ENCODE measurements at regions not wholly inside any gene's neighbourhood (a gene's known extent, or its start where the extent isn't known, plus 50 kb on each side); places are given as distances from the start of the nearest gene placed in this dataset.

DNA sequence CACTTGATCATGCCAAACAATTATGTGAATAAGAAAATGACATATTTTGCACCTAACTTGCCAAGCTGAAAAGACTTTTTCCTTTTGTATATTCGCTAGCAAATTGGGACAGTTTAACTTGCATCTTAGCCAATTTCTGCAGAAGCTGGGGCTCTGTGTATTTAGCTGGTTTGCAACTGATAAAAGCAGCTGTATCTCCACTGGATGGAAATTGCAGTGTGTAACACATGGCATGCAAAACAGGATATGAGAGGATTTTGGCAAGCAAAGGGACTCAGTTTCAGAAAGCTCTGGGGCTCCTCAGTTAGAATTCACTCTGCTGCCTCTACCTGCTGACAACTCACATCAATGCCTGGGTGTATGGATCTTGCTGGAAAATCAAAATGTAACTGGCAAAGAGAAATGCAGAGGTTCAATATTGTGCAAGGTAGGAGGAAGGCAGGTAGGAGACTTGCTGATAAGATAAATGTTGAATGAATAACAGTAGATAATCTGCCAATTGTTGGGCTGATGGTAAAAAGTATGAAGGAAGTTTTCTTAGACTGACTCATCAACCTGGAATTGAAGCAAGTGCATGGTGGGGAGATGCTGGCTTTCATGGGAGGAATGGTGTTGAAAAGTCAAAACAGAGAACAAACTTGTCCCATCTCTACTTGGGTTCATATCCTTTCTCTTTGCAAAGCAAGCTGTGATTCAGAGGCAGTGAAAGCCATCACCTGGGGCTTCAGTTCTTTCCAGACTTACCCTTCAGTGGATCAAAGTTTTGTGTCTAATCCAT lies 546.9 kb upstream of the AMELY start:
- no peaks in the 10 kb centered on the region for H3K36me3 Mint-ChIP-seq (ENCODE audit: low read depth)
- H3K27me3 Mint-ChIP-seq: no peaks in the 10 kb centered on the region
- POLR2A ChIA-PET: no interaction called here
- H3K9me3 Mint-ChIP-seq: peaks cover 3% of the 10 kb centered on the region
- H3K4me1 Mint-ChIP-seq: no peaks in the 10 kb centered on the region
- no peak overlapping the region for H3K27ac Mint-ChIP-seq
- no peak overlapping the region for H3K4me3 Mint-ChIP-seq
- DNase-seq: no peak
- CTCF ChIA-PET: no interaction called here

GRCh38 chrY:7457286-7458015 lies 545.9 kb upstream of the AMELY start:
- Mint-ChIP-seq H3K4me3 (no peak overlapping the region), H3K27ac (no peak overlapping the region), H3K4me1 (no peaks in the 10 kb centered on the region), H3K9me3 (peaks cover 3% of the 10 kb centered on the region), H3K27me3 (peaks cover 3% of the 10 kb centered on the region), H3K36me3 (ENCODE audit: low read depth) (no peaks in the 10 kb centered on the region)
- POLR2A ChIA-PET: no interaction called here
- CTCF ChIA-PET: no interaction called here
- DNase-seq: no peak

DNA sequence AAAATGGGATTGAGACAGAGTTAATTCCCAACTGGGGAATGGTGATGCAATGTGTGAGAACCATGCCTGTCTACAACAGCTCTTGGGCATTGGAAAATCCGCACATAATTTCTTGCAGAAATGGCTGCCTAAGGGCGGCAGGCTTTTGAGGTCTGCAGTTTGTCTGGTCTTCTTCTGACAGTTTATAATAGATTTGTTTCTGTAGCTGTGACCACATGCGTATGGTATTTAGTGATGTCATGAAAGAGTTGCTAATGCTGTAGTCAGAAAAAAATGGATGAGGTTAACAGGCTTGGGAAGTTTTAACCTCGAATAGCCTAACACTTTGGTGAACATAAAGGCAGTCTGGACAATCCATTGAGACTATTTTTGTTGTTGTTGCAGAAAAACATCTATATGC lies 544.1 kb upstream of the AMELY start:
- H3K4me3 Mint-ChIP-seq: no peak overlapping the region
- ChIA-PET POLR2A (no interaction called here), CTCF (no interaction called here)
- H3K4me1 Mint-ChIP-seq: no peaks in the 10 kb centered on the region
- H3K36me3 Mint-ChIP-seq (ENCODE audit: low read depth): no peaks in the 10 kb centered on the region
- H3K27me3 Mint-ChIP-seq: peaks cover 3% of the 10 kb centered on the region
- no peak overlapping the region for H3K27ac Mint-ChIP-seq
- DNase-seq: no peak
- peaks cover 3% of the 10 kb centered on the region for H3K9me3 Mint-ChIP-seq

GRCh38 chrY:7453336-7453735 lies 541.8 kb upstream of the AMELY start:
- Mint-ChIP-seq H3K27me3 (peaks cover 3% of the 10 kb centered on the region), H3K4me1 (no peaks in the 10 kb centered on the region), H3K4me3 (no peak overlapping the region), H3K9me3 (no peaks in the 10 kb centered on the region), H3K27ac (no peak overlapping the region), H3K36me3 (ENCODE audit: low read depth) (no peaks in the 10 kb centered on the region)
- ChIA-PET POLR2A (no interaction called here), CTCF (no interaction called here)
- DNase-seq: no peak

- Mint-ChIP-seq H3K4me1 (no peaks in the 10 kb centered on the region), H3K36me3 (ENCODE audit: low read depth) (no peaks in the 10 kb centered on the region), H3K27ac (no peak overlapping the region), H3K27me3 (peaks cover 3% of the 10 kb centered on the region), H3K9me3 (no peaks in the 10 kb centered on the region), H3K4me3 (no peak overlapping the region)
- POLR2A ChIA-PET: no interaction called here
- CTCF ChIA-PET: no interaction called here
- no peak for DNase-seq
These were observed 540.7 kb upstream of the AMELY start for GRCh38 chrY:7452246-7452645.

DNA sequence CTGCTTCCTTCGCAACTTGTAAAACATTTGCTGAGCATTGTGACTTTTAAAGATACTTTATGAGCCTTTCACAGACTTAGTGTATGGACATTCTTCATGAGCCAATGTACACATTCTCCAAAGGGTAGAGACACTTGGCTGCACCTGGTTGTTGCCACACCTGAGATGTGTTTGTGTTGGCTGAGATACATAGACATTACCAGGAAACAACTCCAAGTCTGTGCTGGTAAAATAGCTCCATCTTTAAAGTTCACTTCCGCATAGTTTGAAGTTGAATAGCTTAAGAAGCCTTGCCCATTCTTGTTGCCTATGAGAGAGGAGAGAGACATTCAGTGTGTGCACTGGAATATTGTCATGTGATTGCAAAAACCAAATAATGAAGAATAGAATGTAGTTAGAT lies 538.3 kb upstream of the AMELY start:
- no peak overlapping the region for H3K27ac Mint-ChIP-seq
- peaks cover 3% of the 10 kb centered on the region for H3K27me3 Mint-ChIP-seq
- no peaks in the 10 kb centered on the region for H3K9me3 Mint-ChIP-seq
- no peak overlapping the region for H3K4me3 Mint-ChIP-seq
- no peaks in the 10 kb centered on the region for H3K36me3 Mint-ChIP-seq (ENCODE audit: low read depth)
- H3K4me1 Mint-ChIP-seq: no peaks in the 10 kb centered on the region
- ChIA-PET CTCF (no interaction called here), POLR2A (no interaction called here)
- DNase-seq: no peak

DNA sequence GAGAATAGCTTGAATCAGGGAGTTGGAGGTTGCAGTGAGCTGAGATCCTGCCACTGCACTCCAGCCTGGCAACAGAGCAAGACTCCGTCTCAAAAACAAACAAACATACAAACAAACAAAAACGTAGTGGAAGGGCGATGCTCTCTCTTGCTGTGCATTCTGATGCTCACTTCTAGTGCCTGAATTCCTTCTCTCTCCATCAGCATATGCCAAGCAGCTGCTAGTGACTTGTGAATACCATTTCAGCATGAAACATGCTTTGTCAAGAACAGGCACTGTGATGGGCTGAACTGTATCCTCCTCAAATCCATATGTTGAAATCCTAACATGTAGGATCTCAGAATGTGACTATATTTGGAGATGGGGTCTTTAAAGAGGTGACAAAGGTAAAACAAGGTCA lies 537.1 kb upstream of the AMELY start:
- ChIA-PET POLR2A (no interaction called here), CTCF (no interaction called here)
- no peaks in the 10 kb centered on the region for H3K36me3 Mint-ChIP-seq (ENCODE audit: low read depth)
- H3K27ac Mint-ChIP-seq: no peak overlapping the region
- no peaks in the 10 kb centered on the region for H3K9me3 Mint-ChIP-seq
- no peak for DNase-seq
- H3K4me1 Mint-ChIP-seq: no peaks in the 10 kb centered on the region
- H3K4me3 Mint-ChIP-seq: no peak overlapping the region
- H3K27me3 Mint-ChIP-seq: peaks cover 3% of the 10 kb centered on the region

- no peak overlapping the region for H3K4me3 Mint-ChIP-seq
- POLR2A ChIA-PET: no interaction called here
- no peak overlapping the region for H3K27ac Mint-ChIP-seq
- H3K4me1 Mint-ChIP-seq: no peaks in the 10 kb centered on the region
- H3K36me3 Mint-ChIP-seq (ENCODE audit: low read depth): no peaks in the 10 kb centered on the region
- H3K27me3 Mint-ChIP-seq: peaks cover 3% of the 10 kb centered on the region
- no peak for DNase-seq
- no peaks in the 10 kb centered on the region for H3K9me3 Mint-ChIP-seq
- CTCF ChIA-PET: no interaction called here
These were observed 536.4 kb upstream of the AMELY start for GRCh38 chrY:7447881-7448516.

- DNase-seq: no peak
- Mint-ChIP-seq H3K36me3 (ENCODE audit: low read depth) (no peaks in the 10 kb centered on the region), H3K27ac (no peak overlapping the region), H3K9me3 (no peaks in the 10 kb centered on the region), H3K27me3 (no peaks in the 10 kb centered on the region), H3K4me3 (no peak overlapping the region), H3K4me1 (no peaks in the 10 kb centered on the region)
- POLR2A ChIA-PET: no interaction called here
- CTCF ChIA-PET: no interaction called here
These were observed 532.6 kb upstream of the AMELY start for GRCh38 chrY:7444141-7444540.

GRCh38 chrY:7440796-7441530 lies 529.4 kb upstream of the AMELY start:
- H3K27me3 Mint-ChIP-seq: no peaks in the 10 kb centered on the region
- H3K27ac Mint-ChIP-seq: no peak overlapping the region
- no peaks in the 10 kb centered on the region for H3K4me1 Mint-ChIP-seq
- CTCF ChIA-PET: no interaction called here
- POLR2A ChIA-PET: no interaction called here
- DNase-seq: no peak
- H3K36me3 Mint-ChIP-seq (ENCODE audit: low read depth): no peaks in the 10 kb centered on the region
- H3K9me3 Mint-ChIP-seq: no peaks in the 10 kb centered on the region
- H3K4me3 Mint-ChIP-seq: no peak overlapping the region

GRCh38 chrY:7437086-7437485 lies 525.5 kb upstream of the AMELY start:
- Mint-ChIP-seq H3K9me3 (no peaks in the 10 kb centered on the region), H3K27me3 (no peaks in the 10 kb centered on the region), H3K36me3 (ENCODE audit: low read depth) (no peaks in the 10 kb centered on the region), H3K4me1 (no peaks in the 10 kb centered on the region), H3K27ac (no peak overlapping the region), H3K4me3 (no peak overlapping the region)
- ChIA-PET CTCF (no interaction called here), POLR2A (no interaction called here)
- no peak for DNase-seq

DNA sequence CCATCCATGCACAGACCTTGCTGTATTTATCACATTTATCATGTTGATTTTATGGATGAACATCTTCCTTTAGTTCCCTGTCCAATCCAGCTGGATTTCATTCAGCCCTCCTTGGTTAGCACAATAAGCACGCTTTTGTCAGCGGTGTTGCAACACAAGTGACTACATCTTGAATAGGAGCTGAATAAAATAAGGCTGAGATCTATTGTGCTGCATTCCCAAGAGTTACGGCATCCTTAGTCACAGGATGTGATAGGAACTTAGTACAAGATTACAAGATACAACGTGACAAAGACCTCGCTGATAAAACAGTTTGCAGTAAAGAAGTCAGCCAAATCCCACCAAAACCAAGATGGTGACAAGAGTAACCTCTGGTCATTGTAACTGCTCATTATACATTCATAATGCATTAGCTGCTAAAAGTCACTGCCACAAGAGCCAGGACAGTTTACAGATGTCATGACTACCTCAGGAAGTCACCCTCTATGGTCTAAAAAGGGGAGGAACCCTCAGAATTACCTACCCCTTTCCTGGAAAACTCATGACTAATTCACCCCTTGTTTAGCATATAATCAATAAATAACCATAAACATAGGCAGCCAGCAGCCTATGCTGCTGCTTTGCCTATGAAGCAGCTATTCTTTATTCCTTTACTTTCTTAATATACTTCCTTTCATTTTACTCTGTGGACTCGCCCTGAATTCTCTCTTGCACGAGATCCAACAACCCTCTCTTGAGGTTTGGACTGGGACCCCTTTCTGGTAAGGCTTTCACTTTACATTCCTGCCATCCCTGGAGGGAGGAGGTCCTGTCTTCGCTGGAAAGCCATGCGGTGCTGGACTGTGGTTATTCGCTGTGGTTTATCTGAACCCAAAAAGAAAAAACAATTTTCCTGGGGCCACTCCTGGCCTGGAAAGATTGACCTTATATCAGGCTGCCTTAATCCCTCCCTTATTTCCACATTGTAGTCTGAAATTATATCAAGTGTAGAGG lies 522.6 kb upstream of the AMELY start:
- DNase-seq: no peak
- Mint-ChIP-seq H3K27me3 (no peaks in the 10 kb centered on the region), H3K36me3 (ENCODE audit: low read depth) (peaks cover 2% of the 10 kb centered on the region), H3K4me1 (no peaks in the 10 kb centered on the region), H3K9me3 (peaks cover 3% of the 10 kb centered on the region), H3K4me3 (no peak overlapping the region), H3K27ac (no peak overlapping the region)
- CTCF ChIA-PET: no interaction called here
- POLR2A ChIA-PET: no interaction called here

DNA sequence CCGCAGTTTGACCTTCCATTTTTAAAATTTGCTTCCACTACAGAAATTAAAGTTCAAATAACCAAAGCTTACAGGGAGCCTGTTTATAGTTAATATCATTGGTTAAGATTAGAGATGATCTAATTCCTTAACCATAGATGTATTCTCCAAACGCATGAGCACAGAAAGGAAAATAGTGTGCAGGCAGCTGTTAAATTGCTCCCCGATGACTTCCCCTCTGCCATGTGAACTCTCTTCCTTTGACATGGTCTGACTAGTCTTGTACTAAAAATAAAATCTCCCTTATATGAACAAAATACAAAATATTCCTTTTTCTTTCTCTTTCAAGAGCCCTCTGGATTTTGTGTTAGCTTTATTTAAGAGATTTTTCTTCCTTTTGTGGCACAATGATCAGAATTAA lies 507.6 kb upstream of the AMELY start:
- H3K4me1 Mint-ChIP-seq: no peaks in the 10 kb centered on the region
- POLR2A ChIA-PET: no interaction called here
- CTCF ChIA-PET: no interaction called here

More for the DNA sequence above, 507.6 kb upstream of the AMELY start:
- Mint-ChIP-seq H3K4me3 (no peak overlapping the region), H3K27ac (no peak overlapping the region), H3K36me3 (ENCODE audit: low read depth) (no peaks in the 10 kb centered on the region), H3K9me3 (no peaks in the 10 kb centered on the region), H3K27me3 (no peaks in the 10 kb centered on the region)
- no peak for DNase-seq

Measured in activated CD4-positive, alpha-beta memory T cell treated with anti-CD3 and anti-CD28 coated beads, Interleukin-2, amount 10 ng/mL, durations not matched to agents 7 days and 5 days (primary cell).